Stimulated activated CD8-positive, alpha-beta memory T cell treated with anti-CD3 and anti-CD28 coated beads, Interleukin-15, amount 100 ng/mL, for 1 hour (primary cell): ENCODE measurements at regions not wholly inside any gene's neighbourhood (a gene's known extent, or its start where the extent isn't known, plus 50 kb on each side); places are given as distances from the start of the nearest gene placed in this dataset.
"Not testable (repeated sequence)": the region's sequence is repeated elsewhere in the genome, so short reads cannot be mapped to it uniquely, and the experiment has no call there.

Source experiments
- DNase-seq: peaks from one replicate; pipeline ENCODE4 v3.0.0-alpha.2; 2020; ENCODE audit warnings: low read depth

GRCh38 chr14:29982171-29982570 is 54.5 kb upstream of the PRKD1 start:
- no peak for DNase-seq

GRCh38 chr14:29982993-29983392 is 55.3 kb upstream of the PRKD1 start:
- no peak for DNase-seq

GRCh38 chr14:29990344-29990857 is 62.8 kb upstream of the PRKD1 start:
- not testable (repeated sequence) for DNase-seq

GRCh38 chr14:29990993-29991392 is 63.3 kb upstream of the PRKD1 start:
- no peak for DNase-seq

GRCh38 chr14:29993143-29993542 is 65.5 kb upstream of the PRKD1 start:
- no peak for DNase-seq

GRCh38 chr14:29999013-29999539 is 71.4 kb upstream of the PRKD1 start:
- DNase-seq = no peak

- DNase-seq = no peak
Measured at GRCh38 chr14:30002859-30003258, 75.2 kb upstream of the PRKD1 start.

GRCh38 chr14:30005114-30005808 is 77.6 kb upstream of the PRKD1 start:
- DNase-seq = no peak

GRCh38 chr14:30006695-30007094 is 79.0 kb upstream of the PRKD1 start:
- DNase-seq = no peak

GRCh38 chr14:30015489-30015888 is 87.8 kb upstream of the PRKD1 start:
- DNase-seq = no peak

- DNase-seq = no peak
Measured at GRCh38 chr14:30016002-30016401, 88.4 kb upstream of the PRKD1 start.

GRCh38 chr14:30017370-30017993 is 89.8 kb upstream of the PRKD1 start:
- DNase-seq = no peak

GRCh38 chr14:30020271-30020670 is 92.6 kb upstream of the PRKD1 start:
- no peak for DNase-seq

GRCh38 chr14:30020687-30021086 is 93.0 kb upstream of the PRKD1 start:
- no peak for DNase-seq

- DNase-seq = not testable (repeated sequence)
Measured at GRCh38 chr14:30023350-30023749, 95.7 kb upstream of the PRKD1 start.

- DNase-seq = no peak
Measured at GRCh38 chr14:30034152-30034551, 106.5 kb upstream of the PRKD1 start.

GRCh38 chr14:30035361-30035760 is 107.7 kb upstream of the PRKD1 start:
- no peak for DNase-seq

- no peak for DNase-seq
Measured at GRCh38 chr14:30045720-30046119, 118.1 kb upstream of the PRKD1 start.

- no peak for DNase-seq
Measured at GRCh38 chr14:30053103-30053502, 125.5 kb upstream of the PRKD1 start.

GRCh38 chr14:30054201-30054600 is 126.6 kb upstream of the PRKD1 start:
- DNase-seq = no peak

- no peak for DNase-seq
Measured at GRCh38 chr14:30058401-30058800, 130.8 kb upstream of the PRKD1 start.

- DNase-seq = no peak
Measured at GRCh38 chr14:30063746-30064145, 136.1 kb upstream of the PRKD1 start.

- no peak for DNase-seq
Measured at GRCh38 chr14:30064454-30064853, 136.8 kb upstream of the PRKD1 start.
